IPS DF 4.7 (cell line): ENCODE measurements at regions not wholly inside any gene's neighbourhood (a gene's known extent, or its start where the extent isn't known, plus 50 kb on each side); places are given as distances from the start of the nearest gene placed in this dataset.
"Not testable (repeated sequence)": the region's sequence is repeated elsewhere in the genome, so short reads cannot be mapped to it uniquely, and the experiment has no call there.

ENCODE experiments used
- DNase-seq: peaks from one replicate; pipeline ENCODE4 v3.0.0-alpha.2; 2013; ENCODE audit warnings: low spot score; ENCODE audit errors: extremely low read depth

DNA sequence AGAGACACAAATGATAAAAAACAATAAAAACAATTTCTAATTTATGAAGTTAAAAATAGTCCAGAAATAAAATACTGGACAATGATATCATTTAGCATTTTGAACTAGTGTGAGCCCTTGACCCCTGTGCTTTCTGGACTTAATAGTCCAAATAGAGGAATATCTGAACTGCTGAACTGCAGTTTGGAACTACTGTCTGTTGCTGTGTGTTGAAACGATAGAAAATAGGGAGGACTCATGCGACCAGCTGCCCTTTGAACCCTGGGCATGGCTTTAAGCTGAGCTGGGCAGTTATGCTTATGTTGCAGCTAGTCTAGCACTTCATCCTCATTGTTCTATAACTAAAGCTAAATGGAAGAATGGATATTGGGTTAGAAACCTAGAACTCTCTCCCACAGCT is 99.5 kb downstream of the FMR1NB start:
- no peak for DNase-seq

DNA sequence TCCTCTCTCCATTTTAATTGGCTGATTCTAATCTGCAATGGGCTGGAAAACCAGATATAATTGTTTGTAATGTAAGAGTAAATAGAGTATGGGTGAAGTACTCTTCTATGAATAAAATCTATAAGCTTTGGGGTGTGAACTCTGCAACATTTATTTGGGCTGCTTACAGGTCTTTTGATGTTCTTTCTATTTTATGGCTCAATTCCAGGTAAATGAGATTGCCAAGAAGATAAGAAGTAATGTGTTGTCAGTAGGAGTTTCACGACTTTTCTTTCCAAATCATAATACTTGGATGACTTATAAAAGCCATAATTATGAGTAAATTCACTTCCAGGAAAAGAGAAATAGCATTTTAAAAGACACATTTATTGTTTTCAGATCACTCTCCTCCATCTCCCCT is 103.5 kb downstream of the FMR1NB start:
- no peak for DNase-seq

DNA sequence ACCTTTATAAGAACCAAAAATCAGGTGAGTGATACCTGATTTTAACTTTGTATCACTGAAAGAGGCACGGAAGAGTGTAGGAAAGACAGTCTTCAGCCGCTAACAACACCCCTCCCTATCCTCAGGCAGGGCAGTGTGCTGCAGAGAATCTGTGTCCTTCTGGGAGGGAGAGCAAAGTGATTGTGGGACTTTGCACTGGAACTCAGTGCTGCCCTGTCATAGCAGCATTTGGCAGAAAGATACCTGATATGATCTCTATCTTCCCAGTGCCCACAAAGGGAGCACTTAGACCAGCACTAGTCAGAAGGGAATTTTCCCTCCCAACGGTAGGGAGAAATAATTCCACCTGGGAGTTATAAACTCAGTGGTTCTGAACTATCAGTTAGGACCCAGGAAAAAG is 139.0 kb downstream of the FMR1NB start:
- DNase-seq = no peak

DNA sequence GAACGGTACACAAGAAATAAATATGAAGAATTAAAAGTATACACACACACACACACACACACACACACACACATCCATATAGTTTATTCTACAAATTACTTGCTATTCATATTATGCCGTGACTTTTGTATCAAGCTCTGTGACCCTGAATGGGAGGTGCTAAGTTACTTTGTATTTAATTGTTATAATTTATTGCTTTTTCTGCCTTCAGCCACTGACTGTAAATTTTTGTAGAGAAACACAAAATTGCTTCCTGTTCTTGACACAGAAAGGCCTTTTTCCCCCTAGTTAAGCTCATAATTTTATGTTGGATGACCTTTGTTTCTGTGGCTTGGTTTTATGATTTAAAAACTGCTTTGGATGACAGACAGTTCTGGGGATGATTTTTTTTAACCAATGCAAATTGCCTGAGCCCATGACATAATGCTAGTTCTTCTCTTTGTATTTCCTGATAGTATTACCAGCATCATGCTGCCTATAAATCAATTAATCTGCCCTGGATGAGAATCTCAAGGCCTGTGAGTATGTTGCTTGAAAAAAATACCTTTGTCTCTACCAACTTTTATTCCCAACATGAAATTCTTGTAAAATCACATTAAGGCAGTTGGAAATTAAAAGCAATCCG is 140.0 kb downstream of the FMR1NB start:
- no peak for DNase-seq

DNA sequence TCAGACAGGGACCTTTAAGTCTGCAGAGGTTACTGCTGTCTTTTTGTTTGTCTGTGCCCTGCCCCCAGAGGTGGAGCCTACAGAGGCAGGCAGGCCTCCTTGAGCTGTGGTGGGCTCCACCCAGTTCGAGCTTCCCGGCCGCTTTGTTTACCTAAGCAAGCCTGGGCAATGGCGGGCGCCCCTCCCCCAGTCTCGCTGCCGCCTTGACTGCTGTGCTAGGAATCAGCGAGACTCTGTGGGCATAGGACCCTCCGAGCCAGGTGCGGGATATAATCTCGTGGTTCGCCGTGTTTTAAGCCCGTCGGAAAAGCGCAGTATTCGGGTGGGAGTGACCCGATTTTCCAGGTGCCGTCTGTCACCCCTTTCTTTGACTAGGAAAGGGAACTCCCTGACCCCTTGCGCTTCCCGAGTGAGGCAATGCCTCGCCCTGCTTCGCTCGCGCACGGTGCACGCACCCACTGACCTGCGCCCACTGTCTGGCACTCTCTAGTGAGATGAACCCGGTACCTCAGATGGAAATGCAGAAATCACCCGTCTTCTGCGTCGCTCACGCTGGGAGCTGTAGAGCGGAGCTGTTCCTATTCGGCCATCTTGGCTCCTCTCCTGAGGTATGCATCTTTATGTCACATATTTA is 147.9 kb downstream of the FMR1NB start:
- not testable (repeated sequence) for DNase-seq

DNA sequence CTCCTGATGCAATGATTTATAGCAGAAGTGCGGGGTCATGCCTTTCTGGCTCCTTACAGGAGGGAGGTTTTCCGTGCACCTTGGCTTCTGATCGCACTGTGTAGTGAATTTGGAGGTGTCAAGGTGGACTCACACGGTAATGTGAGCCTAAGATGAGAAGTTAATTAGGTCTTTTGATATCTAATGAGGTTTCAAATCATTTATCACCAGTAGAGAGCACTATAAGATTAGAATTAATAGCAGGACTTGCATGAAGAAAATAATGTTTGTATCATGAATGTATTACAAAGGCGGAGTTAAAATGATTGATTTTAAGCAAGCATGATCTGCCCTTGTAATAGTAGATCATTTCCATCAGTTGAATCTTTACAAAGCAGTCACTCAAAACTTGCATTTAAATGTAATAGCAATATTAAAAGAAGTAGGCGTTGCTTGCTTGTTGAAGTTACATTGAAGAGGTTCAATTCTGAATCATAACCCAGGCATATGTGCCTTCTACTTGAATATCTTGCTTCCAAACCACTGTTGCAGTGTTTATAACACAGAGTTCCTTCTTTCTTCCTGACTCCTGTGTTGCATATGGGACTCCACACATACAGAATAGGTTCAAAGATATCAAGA is 152.1 kb downstream of the FMR1NB start:
- no peak for DNase-seq

DNA sequence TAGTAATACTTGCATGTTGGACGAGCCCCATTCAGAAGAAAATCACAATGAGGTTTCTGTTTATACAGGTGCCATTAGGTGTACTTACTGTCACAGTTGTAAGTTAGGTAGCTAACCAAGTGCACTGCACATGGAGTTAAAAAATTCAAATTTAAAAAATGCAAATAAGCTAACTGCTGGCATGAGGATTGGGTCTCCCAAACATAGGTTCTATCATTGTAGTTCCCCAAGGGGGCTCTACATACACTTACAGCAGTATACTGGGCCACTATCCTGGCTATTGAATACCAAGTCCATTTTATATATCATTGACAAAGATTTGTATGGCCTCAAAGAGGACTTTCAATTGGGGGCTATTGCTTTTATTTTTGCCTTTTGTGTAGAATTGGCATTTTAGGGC is 153.4 kb downstream of the FMR1NB start:
- DNase-seq = no peak

DNA sequence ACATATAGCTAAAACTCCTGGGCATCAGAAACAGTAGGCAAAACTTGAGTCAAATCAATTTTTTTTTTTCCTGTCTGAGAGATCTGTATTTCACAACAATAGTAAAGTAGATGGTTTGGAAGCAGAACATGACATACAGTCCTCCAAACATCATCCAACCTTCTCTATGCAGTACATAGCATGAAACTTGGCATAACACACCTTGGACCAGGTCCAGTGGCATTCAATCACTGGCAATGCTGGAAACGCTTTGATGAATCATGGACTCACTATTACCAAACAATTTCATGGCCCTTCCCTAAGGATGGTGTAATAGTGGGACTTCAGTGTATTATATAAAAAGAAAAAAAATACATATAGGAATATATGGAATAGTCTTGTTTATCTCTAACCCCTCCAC is 154.6 kb downstream of the FMR1NB start:
- no peak for DNase-seq

DNA sequence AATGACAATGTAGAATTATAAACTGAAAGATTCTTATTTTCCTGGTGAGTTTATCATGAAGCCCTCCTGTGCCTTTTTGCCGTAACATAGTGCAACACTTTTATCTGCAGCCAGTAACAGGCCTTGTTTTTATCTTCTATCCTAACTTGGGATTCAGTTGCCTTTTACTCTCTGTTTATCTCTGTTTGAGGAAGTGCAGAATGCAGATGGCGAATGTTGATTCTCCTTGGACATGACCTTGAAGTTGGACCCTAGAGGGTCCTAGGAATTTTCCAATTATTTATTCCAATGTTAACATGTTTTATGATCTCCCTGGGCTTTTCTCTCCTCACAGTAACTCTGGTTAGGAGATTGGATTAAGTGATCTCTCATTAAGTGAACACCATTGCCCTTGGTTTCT is 165.0 kb downstream of the FMR1NB start:
- DNase-seq = no peak

DNA sequence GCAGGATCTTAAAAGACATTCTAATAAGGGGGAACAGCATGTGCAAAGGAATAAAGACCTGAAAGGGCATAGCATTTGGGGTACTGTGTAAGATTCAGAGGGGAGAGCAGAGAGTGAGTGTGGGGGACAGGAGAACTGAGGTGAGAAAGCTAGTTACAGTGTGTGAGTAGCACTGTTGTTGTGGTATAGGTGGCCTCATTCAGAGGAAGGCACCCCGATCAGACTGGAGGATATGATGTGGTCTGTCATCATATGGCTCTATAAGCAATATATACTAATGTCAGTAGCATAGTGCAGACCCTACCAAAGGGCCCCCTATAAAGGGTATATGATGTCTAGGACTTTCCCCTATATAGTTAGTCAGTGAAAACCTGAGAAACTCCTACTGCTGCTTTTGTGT is 175.8 kb downstream of the FMR1NB start:
- DNase-seq = no peak

DNA sequence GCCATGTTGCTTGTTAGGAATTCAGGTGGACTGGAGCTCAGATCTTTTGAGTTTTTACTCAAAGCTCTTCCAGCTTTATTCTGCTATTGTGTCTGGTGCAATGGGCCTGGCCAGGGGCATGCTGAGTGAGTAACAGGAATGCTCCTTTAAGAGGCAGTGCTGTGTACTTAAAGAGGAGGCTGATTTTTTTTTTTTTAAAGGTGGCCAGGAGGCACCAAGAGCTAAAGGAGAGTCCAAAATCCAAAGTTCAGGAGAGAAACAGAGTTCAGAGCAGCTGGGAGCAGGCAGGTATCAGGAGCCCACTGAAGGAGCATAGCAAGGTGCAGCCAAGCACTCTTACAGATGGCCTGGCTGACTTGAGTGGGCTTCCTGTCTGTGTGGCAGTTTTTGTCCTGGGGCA is 178.7 kb downstream of the FMR1NB start:
- no peak for DNase-seq

DNA sequence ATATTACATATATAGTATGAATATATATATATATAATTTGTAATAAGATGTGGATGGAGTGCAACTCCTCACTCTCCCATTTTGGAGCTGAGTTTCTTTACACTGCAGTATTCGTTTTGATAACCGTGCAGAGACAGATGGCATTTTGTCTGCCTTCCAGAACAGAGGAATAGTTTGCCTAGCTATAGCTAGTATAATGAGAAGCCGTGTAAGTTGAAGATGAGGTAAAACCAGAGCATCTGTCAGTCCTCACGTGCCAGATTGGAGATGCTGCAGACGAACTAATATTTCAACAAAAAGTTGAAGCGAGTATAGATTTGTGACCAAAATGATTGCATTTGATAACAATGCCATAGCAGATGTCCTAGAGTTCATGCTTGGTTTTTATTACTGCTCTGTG is 180.6 kb downstream of the FMR1NB start:
- no peak for DNase-seq

DNA sequence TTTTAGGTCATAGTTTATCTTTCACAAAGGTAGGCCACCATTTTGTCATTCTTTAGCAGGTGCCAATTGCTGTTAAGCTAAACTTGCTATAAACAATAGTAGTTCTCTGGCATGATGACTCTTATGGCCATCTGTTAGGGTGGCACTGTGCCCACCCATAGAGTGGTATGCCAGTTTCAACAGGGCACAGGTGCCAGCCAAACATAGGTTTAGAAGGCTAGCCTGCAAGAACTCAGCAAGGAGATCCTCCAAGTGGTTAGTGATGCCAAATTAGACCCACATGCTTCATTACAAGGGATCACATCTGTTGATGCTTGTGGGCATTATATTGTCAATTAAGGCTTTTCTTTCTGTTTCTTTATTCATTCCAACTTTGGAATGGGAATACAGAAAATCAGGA is 204.5 kb downstream of the FMR1NB start:
- DNase-seq = no peak

DNA sequence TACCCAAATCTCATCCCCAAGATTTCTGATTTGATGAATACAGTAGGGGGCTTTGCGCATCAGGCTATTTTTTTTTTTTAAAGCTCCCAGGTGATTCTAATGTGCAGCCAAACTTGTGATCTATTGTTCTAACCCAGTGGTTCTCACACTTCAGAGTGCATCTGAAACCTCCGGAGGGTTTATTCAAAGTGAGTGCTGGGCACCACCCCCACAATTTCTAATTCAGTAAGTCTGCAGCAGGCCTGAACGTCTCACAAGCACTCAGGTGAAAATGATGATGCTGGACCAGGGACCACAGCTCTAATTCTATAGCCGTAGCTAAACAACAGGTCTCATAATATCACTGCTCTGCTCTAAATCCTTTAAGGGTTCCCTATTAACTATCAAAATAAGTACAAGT is 211.4 kb downstream of the FMR1NB start:
- no peak for DNase-seq

DNA sequence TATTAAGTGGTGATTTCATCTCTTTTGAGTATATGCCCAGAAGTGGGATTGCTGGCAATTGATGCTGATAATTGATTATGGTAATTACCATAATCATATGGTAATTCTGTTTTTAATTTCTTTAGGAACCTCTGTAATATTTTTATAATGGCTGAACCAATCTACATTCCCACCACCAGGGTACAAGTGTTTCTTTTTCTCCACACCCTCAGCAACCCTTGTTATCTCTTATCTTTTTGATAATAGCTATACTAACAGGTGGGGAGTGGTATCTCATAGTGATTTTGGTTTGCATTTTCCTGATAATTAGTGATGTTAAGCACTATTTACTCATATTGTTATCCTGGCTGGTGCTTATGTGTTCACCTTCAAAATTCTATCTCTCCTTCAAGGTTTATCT is 212.6 kb downstream of the FMR1NB start:
- no peak for DNase-seq

DNA sequence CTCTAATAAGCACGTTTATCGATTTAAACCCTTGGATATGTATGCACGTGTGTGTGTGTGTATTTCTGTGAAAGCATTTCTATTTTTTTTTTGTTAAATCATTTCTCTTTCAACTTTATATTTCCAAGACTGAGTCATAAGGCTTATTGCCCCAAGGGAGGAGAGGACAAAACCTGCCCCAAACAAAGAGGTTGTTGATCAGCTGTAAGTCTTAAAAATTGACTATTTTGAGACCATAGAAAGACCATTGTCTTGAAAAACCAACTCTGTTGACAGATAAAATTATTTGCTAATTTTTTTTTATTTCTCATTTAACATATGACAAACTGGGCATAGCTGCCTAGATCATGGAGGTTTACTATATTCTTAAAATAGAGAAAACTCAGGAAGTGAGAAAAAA is 222.4 kb downstream of the FMR1NB start:
- DNase-seq = no peak

DNA sequence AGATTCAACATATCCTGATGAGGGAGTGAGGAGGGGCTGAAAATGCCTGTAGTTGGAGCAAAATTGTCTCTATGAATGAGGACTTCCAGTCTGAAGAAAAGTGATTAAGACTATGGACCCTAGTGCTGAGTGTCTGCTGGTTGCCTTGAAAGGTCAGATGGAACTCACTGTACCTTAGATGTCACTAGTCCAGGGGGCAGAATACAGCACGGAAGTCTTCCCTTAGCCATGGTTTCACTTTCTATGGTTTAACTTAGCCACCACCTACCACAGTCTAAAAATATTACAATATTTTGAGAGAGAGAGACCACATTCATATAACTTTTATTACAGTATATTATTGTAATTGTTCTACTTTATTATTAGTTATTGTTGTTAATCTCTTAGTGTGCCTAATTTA is 223.1 kb downstream of the FMR1NB start:
- DNase-seq = no peak

DNA sequence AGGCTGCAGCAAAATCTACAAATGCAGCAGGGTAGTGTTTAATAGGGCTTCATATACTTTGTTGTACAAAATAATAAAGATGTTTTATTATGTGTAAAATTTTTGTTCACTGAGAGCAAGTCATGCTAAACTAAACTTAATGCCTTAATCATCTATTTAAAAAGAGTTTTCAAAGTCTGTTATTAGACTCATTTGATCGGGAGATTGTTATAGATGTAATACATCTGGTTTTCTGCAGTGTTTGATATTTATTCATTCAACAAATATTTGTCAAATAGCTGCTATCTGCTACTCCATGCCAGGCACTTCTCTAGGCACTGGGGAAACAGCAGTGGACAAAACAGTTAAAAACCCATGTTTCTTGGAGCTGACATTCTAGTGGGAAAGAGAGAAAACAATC is 233.6 kb downstream of the FMR1NB start:
- no peak for DNase-seq

DNA sequence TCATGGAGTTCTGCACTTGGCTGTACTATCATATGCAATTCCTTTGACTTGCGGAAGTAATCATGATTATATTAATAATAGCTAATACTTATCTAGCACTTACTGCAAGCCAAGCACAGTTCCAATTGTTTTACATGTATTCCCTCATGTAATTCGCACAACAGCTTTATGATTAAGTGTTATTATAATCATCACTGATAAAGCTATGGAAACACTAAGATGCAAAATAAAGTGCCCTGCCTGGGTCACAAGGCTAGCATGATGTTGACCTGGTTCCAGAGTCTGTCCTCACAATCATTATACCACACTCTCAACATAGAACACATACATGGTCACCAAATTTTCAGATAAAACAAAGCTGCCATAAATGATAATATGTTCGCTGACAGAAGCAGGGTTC is 234.6 kb downstream of the FMR1NB start:
- no peak for DNase-seq

DNA sequence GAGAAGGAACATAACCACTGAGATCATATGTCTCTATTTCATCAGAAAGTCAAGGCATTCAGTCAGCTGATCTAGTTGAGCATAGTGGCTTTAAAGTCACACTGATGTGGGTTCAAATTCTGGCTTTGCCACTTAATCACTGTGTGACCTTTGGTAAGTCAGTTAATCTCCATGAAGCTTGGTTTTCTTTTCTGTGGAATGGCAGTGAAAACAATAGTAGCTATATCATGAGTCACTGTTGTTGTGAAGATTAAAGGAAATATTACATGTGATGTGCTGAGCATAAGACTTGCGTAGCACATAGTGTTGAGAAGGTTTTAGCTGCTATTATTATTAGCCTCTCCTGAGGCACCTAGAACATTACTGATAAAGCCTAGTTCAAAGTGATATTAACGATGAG is 242.2 kb downstream of the FMR1NB start:
- no peak for DNase-seq

DNA sequence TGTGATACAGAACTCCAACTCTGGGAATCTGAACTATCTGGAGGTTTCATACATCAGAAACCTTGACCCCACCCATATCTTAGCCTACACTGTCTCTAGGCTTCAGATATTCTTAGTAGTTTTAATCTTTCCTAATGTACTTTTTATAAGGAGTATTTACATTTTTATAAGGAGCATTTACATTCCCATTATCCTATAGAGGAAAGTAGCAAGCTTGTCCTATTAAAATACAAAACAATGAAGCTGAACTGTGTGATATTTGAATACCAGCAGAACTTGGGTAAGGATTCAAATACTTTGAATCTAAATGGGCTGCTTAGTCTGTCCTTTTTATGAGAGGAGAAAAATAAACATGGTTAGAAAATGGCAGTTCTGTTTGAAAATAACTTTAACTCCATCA is 247.4 kb downstream of the FMR1NB start:
- DNase-seq = no peak

DNA sequence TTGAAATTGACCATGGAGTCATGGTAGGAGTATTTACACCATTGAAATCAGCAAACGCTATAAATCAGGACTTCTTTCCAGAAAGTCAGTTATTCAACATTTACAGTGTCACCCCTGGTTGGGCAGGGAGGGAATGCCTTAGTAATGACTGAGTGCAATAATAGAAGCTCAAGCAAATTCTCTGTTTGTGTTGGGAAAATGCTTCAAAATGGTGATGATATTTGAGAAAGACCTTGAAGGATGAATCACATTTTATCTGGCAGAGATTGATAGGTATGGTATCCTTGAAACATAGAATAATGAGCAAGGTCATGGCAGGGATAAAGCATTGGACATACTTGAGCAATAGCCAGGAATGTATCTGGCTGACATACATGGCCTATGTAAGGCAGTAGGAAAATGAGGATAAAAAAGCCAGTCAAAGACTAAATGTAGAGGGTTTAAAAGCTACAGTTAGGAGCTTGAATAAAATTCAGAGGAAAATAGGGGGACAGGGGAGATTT is 248.7 kb downstream of the FMR1NB start:
- no peak for DNase-seq

DNA sequence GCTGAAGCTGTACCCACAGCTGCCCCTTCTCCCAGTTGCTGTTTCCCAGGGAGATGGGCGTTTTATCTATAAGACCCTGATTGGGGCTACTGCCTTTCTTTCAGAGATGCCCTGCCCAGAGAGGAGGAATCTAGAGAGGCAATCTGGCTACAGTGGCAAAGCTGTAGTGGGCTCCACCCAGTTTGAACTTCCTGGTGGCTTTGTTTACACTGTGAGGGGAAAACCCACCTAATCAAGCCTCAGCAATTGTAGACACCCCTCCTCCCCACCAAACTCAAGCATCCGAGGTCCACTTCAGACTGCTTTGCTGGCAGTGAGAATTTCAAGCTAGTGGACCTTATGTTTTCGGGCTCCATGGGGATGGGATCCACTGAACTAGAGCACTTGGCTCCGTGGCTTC is 240.4 kb upstream of the AFF2 start:
- no peak for DNase-seq
